ENCODE measurements at regions not wholly inside any gene's neighbourhood (a gene's known extent, or its start where the extent isn't known, plus 50 kb on each side); places are given as distances from the start of the nearest gene placed in this dataset.

DNA sequence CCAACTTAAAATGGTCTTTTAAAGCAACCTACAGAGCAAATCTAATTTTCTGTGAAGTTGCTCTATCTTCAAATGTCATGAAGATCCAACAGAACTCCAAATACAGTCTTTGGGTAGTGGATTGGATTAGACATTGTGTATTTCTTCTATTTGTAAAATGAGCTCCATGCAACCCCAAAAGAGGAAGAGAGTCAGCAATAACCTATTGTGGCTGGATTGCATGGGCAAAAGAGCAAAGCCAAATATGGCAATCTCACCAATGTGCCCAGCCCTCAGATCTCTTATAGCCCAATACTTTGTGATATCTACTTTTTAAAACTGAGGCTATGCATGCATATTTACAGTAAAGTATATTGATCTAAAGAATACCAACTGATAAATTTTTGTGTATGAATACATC, 146.3 kb downstream of the TXNL1 start:
- no peaks in the 10 kb centered on the region for H4K20me1 ChIP-seq (ENCODE audit: control insufficient read depth, extremely low read depth, insufficient read depth, low read length)
- H3K4me2 ChIP-seq (ENCODE audit: extremely low read depth, insufficient read depth, low read length), result no peak overlapping the region
- H3K4me1 ChIP-seq (ENCODE audit: control insufficient read depth, extremely low read depth, insufficient read depth, low read length), result no peaks in the 10 kb centered on the region
- no peak overlapping the region for H3K4me3 ChIP-seq (replicated peaks in 1 of 4; ENCODE audit: control extremely low read depth in 1 of 4, insufficient read depth in 1 of 4, low read depth in 3 of 4, low read length in 4 of 4)
- no peaks in the 10 kb centered on the region for H3K9me3 ChIP-seq (ENCODE audit: control insufficient read depth, insufficient read depth, low read depth, low read length)
- H2AFZ ChIP-seq (ENCODE audit: low read length), result no peak overlapping the region
- H3K36me3 ChIP-seq (ENCODE audit: control insufficient read depth, insufficient read depth, low read length), result no peaks in the 10 kb centered on the region
- H3K27ac ChIP-seq (ENCODE audit: insufficient read depth, low read length), result no peak overlapping the region
- no peak for TF ChIP-seq EZH2 (IDR thresholded peaks at IDR 0.05; ENCODE audit: low read length, missing control alignments)
- TF ChIP-seq CTCF (conservative IDR thresholded peaks at IDR 0.05 in 1 of 2, IDR thresholded peaks at IDR 0.05 in 1 of 2; ENCODE audit: low read depth in 1 of 2, low read length in 2 of 2), result no peak
- no peak for DNase-seq (ENCODE audit: low read depth in 2 of 2)
- H3K27me3 ChIP-seq (ENCODE audit: control insufficient read depth, insufficient read depth, low read length), result peaks cover 2% of the 10 kb centered on the region
- no peak overlapping the region for H3K9ac ChIP-seq (ENCODE audit: insufficient read depth, low read length)
- no peaks in the 10 kb centered on the region for H3K79me2 ChIP-seq (ENCODE audit: control insufficient read depth, insufficient read depth, low read length)

DNA sequence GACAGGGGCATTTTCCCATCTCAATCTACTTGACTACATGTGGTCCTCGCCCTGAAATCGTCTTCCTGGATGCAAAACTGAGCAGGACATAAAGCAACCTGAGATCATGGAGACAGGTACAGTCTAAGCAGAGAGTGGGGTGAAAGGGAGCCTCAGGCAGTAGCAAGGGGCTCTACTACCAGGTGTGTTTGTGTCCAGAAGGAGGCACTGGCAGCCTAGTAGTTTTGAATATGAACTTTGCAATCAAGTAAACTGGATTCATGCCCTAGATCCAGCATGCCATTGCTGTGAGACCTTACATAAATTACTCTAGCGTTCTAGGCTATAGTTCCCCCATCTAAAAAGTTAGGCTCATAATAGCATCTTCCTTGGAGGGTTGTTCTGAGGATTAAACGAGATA, 147.4 kb downstream of the TXNL1 start:
- no peaks in the 10 kb centered on the region for H4K20me1 ChIP-seq (ENCODE audit: control insufficient read depth, extremely low read depth, insufficient read depth, low read length)
- H3K79me2 ChIP-seq (ENCODE audit: control insufficient read depth, insufficient read depth, low read length), result no peaks in the 10 kb centered on the region
- no peak for DNase-seq (ENCODE audit: low read depth in 2 of 2)
- H3K27me3 ChIP-seq (ENCODE audit: control insufficient read depth, insufficient read depth, low read length), result peaks cover 2% of the 10 kb centered on the region
- no peak for TF ChIP-seq EZH2 (IDR thresholded peaks at IDR 0.05; ENCODE audit: low read length, missing control alignments)
- no peak for TF ChIP-seq CTCF (conservative IDR thresholded peaks at IDR 0.05 in 1 of 2, IDR thresholded peaks at IDR 0.05 in 1 of 2; ENCODE audit: low read depth in 1 of 2, low read length in 2 of 2)
- H3K4me3 ChIP-seq (replicated peaks in 1 of 4; ENCODE audit: control extremely low read depth in 1 of 4, insufficient read depth in 1 of 4, low read depth in 3 of 4, low read length in 4 of 4), result no peak overlapping the region
- no peak overlapping the region for H3K27ac ChIP-seq (ENCODE audit: insufficient read depth, low read length)
- H3K4me1 ChIP-seq (ENCODE audit: control insufficient read depth, extremely low read depth, insufficient read depth, low read length), result no peaks in the 10 kb centered on the region
- no peaks in the 10 kb centered on the region for H3K36me3 ChIP-seq (ENCODE audit: control insufficient read depth, insufficient read depth, low read length)
- H3K4me2 ChIP-seq (ENCODE audit: extremely low read depth, insufficient read depth, low read length), result no peak overlapping the region
- no peak overlapping the region for H2AFZ ChIP-seq (ENCODE audit: low read length)
- no peaks in the 10 kb centered on the region for H3K9me3 ChIP-seq (ENCODE audit: control insufficient read depth, insufficient read depth, low read depth, low read length)
- H3K9ac ChIP-seq (ENCODE audit: insufficient read depth, low read length), result no peak overlapping the region

GRCh38 chr18:56489893-56490292, 148.5 kb downstream of the TXNL1 start:
- Histone ChIP-seq H3K4me1 (ENCODE audit: control insufficient read depth, extremely low read depth, insufficient read depth, low read length) (no peaks in the 10 kb centered on the region), H3K36me3 (ENCODE audit: control insufficient read depth, insufficient read depth, low read length) (no peaks in the 10 kb centered on the region)
- TF ChIP-seq CTCF (conservative IDR thresholded peaks at IDR 0.05 in 1 of 2, IDR thresholded peaks at IDR 0.05 in 1 of 2; ENCODE audit: low read depth in 1 of 2, low read length in 2 of 2) (no peak), EZH2 (IDR thresholded peaks at IDR 0.05; ENCODE audit: low read length, missing control alignments) (no peak)

More at GRCh38 chr18:56489893-56490292, 148.5 kb downstream of the TXNL1 start:
- Histone ChIP-seq H3K9me3 (ENCODE audit: control insufficient read depth, insufficient read depth, low read depth, low read length) (no peaks in the 10 kb centered on the region), H3K27me3 (ENCODE audit: control insufficient read depth, insufficient read depth, low read length) (peaks cover 2% of the 10 kb centered on the region), H2AFZ (ENCODE audit: low read length) (no peak overlapping the region), H3K27ac (ENCODE audit: insufficient read depth, low read length) (no peak overlapping the region), H3K79me2 (ENCODE audit: control insufficient read depth, insufficient read depth, low read length) (no peaks in the 10 kb centered on the region), H3K9ac (ENCODE audit: insufficient read depth, low read length) (no peak overlapping the region), H3K4me3 (replicated peaks in 1 of 4; ENCODE audit: control extremely low read depth in 1 of 4, insufficient read depth in 1 of 4, low read depth in 3 of 4, low read length in 4 of 4) (no peak overlapping the region), H3K4me2 (ENCODE audit: extremely low read depth, insufficient read depth, low read length) (no peak overlapping the region), H4K20me1 (ENCODE audit: control insufficient read depth, extremely low read depth, insufficient read depth, low read length) (no peaks in the 10 kb centered on the region)
- DNase-seq (ENCODE audit: low read depth in 2 of 2), result no peak

Measured in fibroblast of lung (primary cell).